PC-3 (cell line): ENCODE measurements at regions not wholly inside any gene's neighbourhood (a gene's known extent, or its start where the extent isn't known, plus 50 kb on each side); places are given as distances from the start of the nearest gene placed in this dataset.

Experiments
- CTCF ChIP-seq: fragments of 300-600 bp; sonication (generic); conservative IDR thresholded peaks from 2 replicates; pipeline ENCODE4 v1.5.1; 2017; ENCODE audit warnings: antibody characterized with exemption, low read depth, mild to moderate bottlenecking, low read length
- EZH2 ChIP-seq: fragments of 300-600 bp; sonication (generic); IDR thresholded peaks from one replicate; pipeline ENCODE4 v1.6.1; 2017; ENCODE audit warnings: antibody characterized with exemption, mild to moderate bottlenecking, low read length; ENCODE audit not compliant: unreplicated experiment
- EZH2phosphoT487 ChIP-seq: fragments of 300-600 bp; sonication (generic); IDR thresholded peaks from 2 replicates; pipeline ENCODE4 v1.6.1; 2018; ENCODE audit warnings: mild to moderate bottlenecking, antibody characterized with exemption, low read length, borderline replicate concordance

GRCh38 chr11:130689222-130689908 is 226.9 kb downstream of the SNX19 start:
- TF ChIP-seq EZH2phosphoT487 (no peak), CTCF (no peak), EZH2 (no peak)
